Testis (tissue), 2 donors: ENCODE measurements at regions not wholly inside any gene's neighbourhood (a gene's known extent, or its start where the extent isn't known, plus 50 kb on each side); places are given as distances from the start of the nearest gene placed in this dataset.

Experiments
- CTCF ChIP-seq, 3 experiments: fragments of 450-650 bp in 2 of 3; fragments of 200-600 bp in 1 of 3; sonication (generic) in 1 of 3; IDR thresholded peaks; one replicate each; pipeline ENCODE4 v1.5.1; 2016 to 2019; ENCODE audit warnings: antibody characterized with exemption in 3 of 3, mild to moderate bottlenecking in 2 of 3, moderate library complexity in 1 of 3
- POLR2A ChIP-seq: fragments of 450-650 bp; IDR thresholded peaks from one replicate; pipeline ENCODE4 v1.6.1; 2017; ENCODE audit warnings: antibody characterized with exemption, mild to moderate bottlenecking, moderate library complexity

GRCh38 chr10:121087688-121088087, 236.5 kb downstream of the WDR11 start:
- TF ChIP-seq CTCF (IDR thresholded peaks at IDR 0.05) (no peak), POLR2A (no peak)
